GM23338 (cell line): ENCODE measurements at regions not wholly inside any gene's neighbourhood (a gene's known extent, or its start where the extent isn't known, plus 50 kb on each side); places are given as distances from the start of the nearest gene placed in this dataset.

ENCODE experiments used
- ATAC-seq: fragments of 200-7000 bp; cut with Tn5 transposase; 3 replicates; pipeline ENCODE4 v1.9.1; 2020
- DNase-seq: peaks from one replicate; pipeline ENCODE4 v3.0.0-alpha.2; 2015; ENCODE audit warnings: low spot score
- H2AFZ ChIP-seq: fragments of 200-600 bp; sonication (generic); 2 replicates; pipeline ENCODE4 v1.8.0; 2016; ENCODE audit warnings: antibody characterized with exemption, mild to moderate bottlenecking, moderate library complexity
- H3F3A ChIP-seq: fragments of 200-600 bp; sonication (generic); replicated peaks from 2 replicates; pipeline ENCODE4 v1.8.0; 2017; ENCODE audit warnings: antibody characterized with exemption, mixed run types, low read depth
- H3K27ac ChIP-seq: fragments of 200-600 bp; sonication (generic); 2 replicates; pipeline ENCODE4 v1.6.1; 2016; ENCODE audit warnings: low read depth
- H3K27me3 ChIP-seq: fragments of 200-600 bp; sonication (generic); 2 replicates; pipeline ENCODE4 v1.8.0; 2016; ENCODE audit warnings: mild to moderate bottlenecking, mixed run types, moderate library complexity; ENCODE audit not compliant: insufficient read depth
- H3K36me3 ChIP-seq: fragments of 200-600 bp; sonication (generic); 2 replicates; pipeline ENCODE4 v1.8.0; 2016; ENCODE audit warnings: mild to moderate bottlenecking; ENCODE audit not compliant: insufficient read depth
- H3K4me1 ChIP-seq: fragments of 200-600 bp; sonication (generic); 2 replicates; pipeline ENCODE4 v1.8.0; 2016; ENCODE audit warnings: mild to moderate bottlenecking, moderate library complexity; ENCODE audit not compliant: insufficient read depth
- H3K4me2 ChIP-seq: fragments of 200-600 bp; sonication (generic); 2 replicates; pipeline ENCODE4 v1.7.1; 2017; ENCODE audit warnings: mixed run types
- H3K4me3 ChIP-seq: fragments of 200-600 bp; sonication (generic); 2 replicates; pipeline ENCODE4 v1.6.1; 2016; ENCODE audit warnings: mixed run types
- H3K79me2 ChIP-seq: fragments of 200-600 bp; sonication (generic); replicated peaks from 2 replicates; pipeline ENCODE4 v1.8.0; 2017; ENCODE audit warnings: mild to moderate bottlenecking; ENCODE audit not compliant: insufficient read depth
- H3K9me2 ChIP-seq: fragments of 200-600 bp; sonication (generic); 2 replicates; pipeline ENCODE4 v1.8.0; 2017; ENCODE audit not compliant: insufficient read depth
- H4K20me1 ChIP-seq: fragments of 200-600 bp; sonication (generic); replicated peaks from 2 replicates; pipeline ENCODE4 v1.8.0; 2017; ENCODE audit warnings: mild to moderate bottlenecking; ENCODE audit not compliant: insufficient read depth
- H3K27ac Mint-ChIP-seq: 2 replicates; pipeline ENCODE4 v1.8.0; 2020; ENCODE audit warnings: inconsistent platforms, mild to moderate bottlenecking, moderate library complexity, mixed read lengths
- H3K27me3 Mint-ChIP-seq: 3 replicates; pipeline ENCODE4 v1.8.0; 2022; ENCODE audit warnings: low read depth, mild to moderate bottlenecking, moderate library complexity, mixed read lengths, inconsistent platforms; ENCODE audit not compliant: insufficient read depth, poor library complexity
- H3K36me3 Mint-ChIP-seq: 3 replicates; pipeline ENCODE4 v1.8.0; 2021; ENCODE audit warnings: low read depth, mild to moderate bottlenecking, inconsistent platforms, moderate library complexity, mixed read lengths
- H3K4me1 Mint-ChIP-seq: 3 replicates; pipeline ENCODE4 v1.8.0; 2020; ENCODE audit warnings: mild to moderate bottlenecking, inconsistent platforms, mixed read lengths
- H3K4me3 Mint-ChIP-seq: 3 replicates; pipeline ENCODE4 v1.8.0; 2021; ENCODE audit warnings: moderate library complexity, mild to moderate bottlenecking, inconsistent platforms, mixed read lengths
- H3K9me3 Mint-ChIP-seq: 3 replicates; pipeline ENCODE4 v1.8.0; 2020; ENCODE audit warnings: moderate library complexity, mild to moderate bottlenecking, inconsistent platforms, mixed read lengths
- CREB1 ChIP-seq: fragments of 250-450 bp; sonication (Bioruptor Pico); IDR thresholded peaks from 2 replicates; pipeline ENCODE4 v1.5.0; 2020; ENCODE audit warnings: low read depth, mild to moderate bottlenecking, moderate library complexity
- EZH2phosphoT487 ChIP-seq: fragments of 200-600 bp; sonication (generic); IDR thresholded peaks from one replicate; pipeline ENCODE4 v1.8.1; 2018; ENCODE audit warnings: antibody characterized with exemption; ENCODE audit not compliant: unreplicated experiment
- POLR2AphosphoS5 ChIP-seq: IDR thresholded peaks from 2 replicates; pipeline ENCODE4 v1.6.1; 2016; ENCODE audit warnings: antibody characterized with exemption, low read depth
- TF ChIP-seq, protein P1 (sequence below): fragments of 250-450 bp; sonication (Bioruptor Pico); IDR thresholded peaks from 2 replicates; pipeline ENCODE4 v1.5.0; 2020; ENCODE audit warnings: mild to moderate bottlenecking, moderate library complexity
- TF ChIP-seq, protein P2 (sequence below): IDR thresholded peaks from one replicate; pipeline ENCODE4 v1.6.1; 2018; ENCODE audit warnings: antibody characterized with exemption; ENCODE audit not compliant: unreplicated experiment
- TF ChIP-seq, protein P3 (sequence below): IDR thresholded peaks from 2 replicates; pipeline ENCODE4 v1.6.1; 2016; ENCODE audit warnings: antibody characterized with exemption

DNA sequence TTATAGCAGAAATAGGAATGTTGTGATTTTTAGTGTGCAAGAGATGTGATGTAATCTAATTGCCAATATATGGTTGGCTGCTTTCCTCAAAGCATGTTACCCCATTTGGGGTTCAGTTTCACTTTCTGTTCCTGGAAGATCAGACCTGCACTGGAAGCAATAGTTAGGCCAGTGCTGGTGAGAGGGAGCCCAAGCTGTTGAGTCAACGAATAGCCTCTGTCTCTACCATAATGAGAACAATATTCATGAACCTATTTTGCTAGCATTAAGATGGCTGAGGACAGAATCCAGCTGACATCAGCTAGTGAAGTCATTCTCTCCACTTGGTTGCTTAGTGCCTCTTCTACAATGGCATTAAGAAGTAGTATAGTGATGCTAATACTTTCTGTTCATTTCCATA lies 379.9 kb upstream of the DCN start (continued):
- TF ChIP-seq, protein P1, sequence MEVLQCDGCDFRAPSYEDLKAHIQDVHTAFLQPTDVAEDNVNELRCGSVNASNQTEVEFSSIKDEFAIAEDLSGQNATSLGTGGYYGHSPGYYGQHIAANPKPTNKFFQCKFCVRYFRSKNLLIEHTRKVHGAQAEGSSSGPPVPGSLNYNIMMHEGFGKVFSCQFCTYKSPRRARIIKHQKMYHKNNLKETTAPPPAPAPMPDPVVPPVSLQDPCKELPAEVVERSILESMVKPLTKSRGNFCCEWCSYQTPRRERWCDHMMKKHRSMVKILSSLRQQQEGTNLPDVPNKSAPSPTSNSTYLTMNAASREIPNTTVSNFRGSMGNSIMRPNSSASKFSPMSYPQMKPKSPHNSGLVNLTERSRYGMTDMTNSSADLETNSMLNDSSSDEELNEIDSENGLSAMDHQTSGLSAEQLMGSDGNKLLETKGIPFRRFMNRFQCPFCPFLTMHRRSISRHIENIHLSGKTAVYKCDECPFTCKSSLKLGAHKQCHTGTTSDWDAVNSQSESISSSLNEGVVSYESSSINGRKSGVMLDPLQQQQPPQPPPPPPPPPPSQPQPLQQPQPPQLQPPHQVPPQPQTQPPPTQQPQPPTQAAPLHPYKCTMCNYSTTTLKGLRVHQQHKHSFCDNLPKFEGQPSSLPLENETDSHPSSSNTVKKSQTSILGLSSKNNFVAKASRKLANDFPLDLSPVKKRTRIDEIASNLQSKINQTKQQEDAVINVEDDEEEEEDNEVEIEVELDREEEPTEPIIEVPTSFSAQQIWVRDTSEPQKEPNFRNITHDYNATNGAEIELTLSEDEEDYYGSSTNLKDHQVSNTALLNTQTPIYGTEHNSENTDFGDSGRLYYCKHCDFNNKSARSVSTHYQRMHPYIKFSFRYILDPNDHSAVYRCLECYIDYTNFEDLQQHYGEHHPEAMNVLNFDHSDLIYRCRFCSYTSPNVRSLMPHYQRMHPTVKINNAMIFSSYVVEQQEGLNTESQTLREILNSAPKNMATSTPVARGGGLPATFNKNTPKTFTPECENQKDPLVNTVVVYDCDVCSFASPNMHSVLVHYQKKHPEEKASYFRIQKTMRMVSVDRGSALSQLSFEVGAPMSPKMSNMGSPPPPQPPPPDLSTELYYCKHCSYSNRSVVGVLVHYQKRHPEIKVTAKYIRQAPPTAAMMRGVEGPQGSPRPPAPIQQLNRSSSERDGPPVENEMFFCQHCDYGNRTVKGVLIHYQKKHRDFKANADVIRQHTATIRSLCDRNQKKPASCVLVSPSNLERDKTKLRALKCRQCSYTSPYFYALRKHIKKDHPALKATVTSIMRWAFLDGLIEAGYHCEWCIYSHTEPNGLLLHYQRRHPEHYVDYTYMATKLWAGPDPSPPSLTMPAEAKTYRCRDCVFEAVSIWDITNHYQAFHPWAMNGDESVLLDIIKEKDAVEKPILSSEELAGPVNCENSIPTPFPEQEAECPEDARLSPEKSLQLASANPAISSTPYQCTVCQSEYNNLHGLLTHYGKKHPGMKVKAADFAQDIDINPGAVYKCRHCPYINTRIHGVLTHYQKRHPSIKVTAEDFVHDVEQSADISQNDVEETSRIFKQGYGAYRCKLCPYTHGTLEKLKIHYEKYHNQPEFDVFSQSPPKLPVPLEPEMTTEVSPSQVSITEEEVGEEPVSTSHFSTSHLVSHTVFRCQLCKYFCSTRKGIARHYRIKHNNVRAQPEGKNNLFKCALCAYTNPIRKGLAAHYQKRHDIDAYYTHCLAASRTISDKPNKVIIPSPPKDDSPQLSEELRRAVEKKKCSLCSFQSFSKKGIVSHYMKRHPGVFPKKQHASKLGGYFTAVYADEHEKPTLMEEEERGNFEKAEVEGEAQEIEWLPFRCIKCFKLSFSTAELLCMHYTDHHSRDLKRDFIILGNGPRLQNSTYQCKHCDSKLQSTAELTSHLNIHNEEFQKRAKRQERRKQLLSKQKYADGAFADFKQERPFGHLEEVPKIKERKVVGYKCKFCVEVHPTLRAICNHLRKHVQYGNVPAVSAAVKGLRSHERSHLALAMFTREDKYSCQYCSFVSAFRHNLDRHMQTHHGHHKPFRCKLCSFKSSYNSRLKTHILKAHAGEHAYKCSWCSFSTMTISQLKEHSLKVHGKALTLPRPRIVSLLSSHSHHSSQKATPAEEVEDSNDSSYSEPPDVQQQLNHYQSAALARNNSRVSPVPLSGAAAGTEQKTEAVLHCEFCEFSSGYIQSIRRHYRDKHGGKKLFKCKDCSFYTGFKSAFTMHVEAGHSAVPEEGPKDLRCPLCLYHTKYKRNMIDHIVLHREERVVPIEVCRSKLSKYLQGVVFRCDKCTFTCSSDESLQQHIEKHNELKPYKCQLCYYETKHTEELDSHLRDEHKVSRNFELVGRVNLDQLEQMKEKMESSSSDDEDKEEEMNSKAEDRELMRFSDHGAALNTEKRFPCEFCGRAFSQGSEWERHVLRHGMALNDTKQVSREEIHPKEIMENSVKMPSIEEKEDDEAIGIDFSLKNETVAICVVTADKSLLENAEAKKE (CRISPR knock-in tag), result no peak
- TF ChIP-seq CREB1 (no peak), POLR2AphosphoS5 (no peak)
- TF ChIP-seq, protein P2, sequence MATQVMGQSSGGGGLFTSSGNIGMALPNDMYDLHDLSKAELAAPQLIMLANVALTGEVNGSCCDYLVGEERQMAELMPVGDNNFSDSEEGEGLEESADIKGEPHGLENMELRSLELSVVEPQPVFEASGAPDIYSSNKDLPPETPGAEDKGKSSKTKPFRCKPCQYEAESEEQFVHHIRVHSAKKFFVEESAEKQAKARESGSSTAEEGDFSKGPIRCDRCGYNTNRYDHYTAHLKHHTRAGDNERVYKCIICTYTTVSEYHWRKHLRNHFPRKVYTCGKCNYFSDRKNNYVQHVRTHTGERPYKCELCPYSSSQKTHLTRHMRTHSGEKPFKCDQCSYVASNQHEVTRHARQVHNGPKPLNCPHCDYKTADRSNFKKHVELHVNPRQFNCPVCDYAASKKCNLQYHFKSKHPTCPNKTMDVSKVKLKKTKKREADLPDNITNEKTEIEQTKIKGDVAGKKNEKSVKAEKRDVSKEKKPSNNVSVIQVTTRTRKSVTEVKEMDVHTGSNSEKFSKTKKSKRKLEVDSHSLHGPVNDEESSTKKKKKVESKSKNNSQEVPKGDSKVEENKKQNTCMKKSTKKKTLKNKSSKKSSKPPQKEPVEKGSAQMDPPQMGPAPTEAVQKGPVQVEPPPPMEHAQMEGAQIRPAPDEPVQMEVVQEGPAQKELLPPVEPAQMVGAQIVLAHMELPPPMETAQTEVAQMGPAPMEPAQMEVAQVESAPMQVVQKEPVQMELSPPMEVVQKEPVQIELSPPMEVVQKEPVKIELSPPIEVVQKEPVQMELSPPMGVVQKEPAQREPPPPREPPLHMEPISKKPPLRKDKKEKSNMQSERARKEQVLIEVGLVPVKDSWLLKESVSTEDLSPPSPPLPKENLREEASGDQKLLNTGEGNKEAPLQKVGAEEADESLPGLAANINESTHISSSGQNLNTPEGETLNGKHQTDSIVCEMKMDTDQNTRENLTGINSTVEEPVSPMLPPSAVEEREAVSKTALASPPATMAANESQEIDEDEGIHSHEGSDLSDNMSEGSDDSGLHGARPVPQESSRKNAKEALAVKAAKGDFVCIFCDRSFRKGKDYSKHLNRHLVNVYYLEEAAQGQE, result no peak

DNA sequence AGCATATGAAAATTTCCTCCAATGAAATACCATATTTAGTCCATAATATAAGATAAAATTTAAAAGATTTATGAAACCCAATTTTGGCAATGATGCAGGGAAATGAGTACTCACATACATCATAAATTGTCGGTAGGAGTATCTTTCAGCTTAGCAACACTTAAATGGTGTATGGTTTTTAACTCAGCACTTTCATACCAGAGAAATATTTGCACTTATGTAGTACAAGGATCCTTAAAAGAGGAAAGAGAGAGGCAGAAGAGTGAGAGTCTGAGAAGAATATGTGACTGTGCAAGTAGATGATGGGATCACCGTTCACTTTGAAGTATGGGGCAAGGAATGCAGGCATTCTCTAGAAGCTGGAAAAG lies 379.3 kb upstream of the DCN start:
- Histone ChIP-seq H3K4me1 (no peaks in the 10 kb centered on the region), H3K9me2 (0 out of 2 replicates have a peak, but pooled peaks cover 6% of the 10 kb centered on the region), H4K20me1 (no peaks in the 10 kb centered on the region), H3K27ac (no peak overlapping the region), H3K4me3 (no peak overlapping the region), H3F3A (no peaks in the 10 kb centered on the region), H3K79me2 (no peaks in the 10 kb centered on the region), H3K27me3 (no peaks in the 10 kb centered on the region), H2AFZ (no peak overlapping the region), H3K4me2 (no peak overlapping the region), H3K36me3 (no peaks in the 10 kb centered on the region)
- no peaks in the 10 kb centered on the region; the same call in 2 of the 3 replicates for H3K9me3 Mint-ChIP-seq
- H3K27me3 Mint-ChIP-seq, result no peaks in the 10 kb centered on the region
- no peaks in the 10 kb centered on the region for H3K36me3 Mint-ChIP-seq
- DNase-seq (no peak), ATAC-seq (no peak)
- no peak overlapping the region for H3K27ac Mint-ChIP-seq
- H3K4me1 Mint-ChIP-seq, result peaks cover 9% of the 10 kb centered on the region; the same call in 2 of the 3 replicates
- H3K4me3 Mint-ChIP-seq, result no peak overlapping the region
- no peak for TF ChIP-seq EZH2phosphoT487
- TF ChIP-seq, protein P3, sequence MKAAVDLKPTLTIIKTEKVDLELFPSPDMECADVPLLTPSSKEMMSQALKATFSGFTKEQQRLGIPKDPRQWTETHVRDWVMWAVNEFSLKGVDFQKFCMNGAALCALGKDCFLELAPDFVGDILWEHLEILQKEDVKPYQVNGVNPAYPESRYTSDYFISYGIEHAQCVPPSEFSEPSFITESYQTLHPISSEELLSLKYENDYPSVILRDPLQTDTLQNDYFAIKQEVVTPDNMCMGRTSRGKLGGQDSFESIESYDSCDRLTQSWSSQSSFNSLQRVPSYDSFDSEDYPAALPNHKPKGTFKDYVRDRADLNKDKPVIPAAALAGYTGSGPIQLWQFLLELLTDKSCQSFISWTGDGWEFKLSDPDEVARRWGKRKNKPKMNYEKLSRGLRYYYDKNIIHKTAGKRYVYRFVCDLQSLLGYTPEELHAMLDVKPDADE, result no peak
